Naive B cell (primary cell): ENCODE measurements at regions not wholly inside any gene's neighbourhood (a gene's known extent, or its start where the extent isn't known, plus 50 kb on each side); places are given as distances from the start of the nearest gene placed in this dataset.
A peak's percentile ranks its signal among the peaks of the same experiment; 100 is the strongest.

Experiments
- ATAC-seq, 2 donors: fragments of 150-1000 bp; cut with Tn5 transposase; 2 replicates each; pipeline ENCODE4 v1.10.0; 2021; ENCODE audit warnings: low read depth in 2 of 2, mild to moderate bottlenecking in 2 of 2, moderate library complexity in 2 of 2
- DNase-seq: peaks from one replicate; pipeline ENCODE4 v3.0.0; 2022
- H3K27ac Mint-ChIP-seq, 6 donors: one replicate each; pipeline ENCODE4 v1.8.0; 2020 to 2022; ENCODE audit warnings: mild to moderate bottlenecking in 6 of 6, mixed read lengths in 6 of 6, moderate library complexity in 5 of 6, inconsistent platforms in 2 of 6
- H3K27me3 Mint-ChIP-seq, 3 donors: one replicate each; pipeline ENCODE4 v1.8.0; 2021 to 2022; ENCODE audit warnings: mixed read lengths in 3 of 3, mild to moderate bottlenecking in 1 of 3
- H3K36me3 Mint-ChIP-seq, 2 donors: one replicate each; pipeline ENCODE4 v1.8.0; 2020 to 2022; ENCODE audit warnings: mixed read lengths in 2 of 2, inconsistent platforms in 1 of 2, mild to moderate bottlenecking in 1 of 2
- H3K4me1 Mint-ChIP-seq, 3 donors: one replicate each; pipeline ENCODE4 v1.8.0; 2020 to 2022; ENCODE audit warnings: mixed read lengths in 3 of 3, inconsistent platforms in 1 of 3, mild to moderate bottlenecking in 1 of 3, moderate library complexity in 1 of 3
- H3K4me3 Mint-ChIP-seq, 8 donors: one replicate each; pipeline ENCODE4 v1.8.0; 2020 to 2022; ENCODE audit warnings: mild to moderate bottlenecking in 8 of 8, mixed read lengths in 8 of 8, moderate library complexity in 8 of 8, inconsistent platforms in 2 of 8
- H3K9me3 Mint-ChIP-seq, 7 donors: one replicate each; pipeline ENCODE4 v1.8.0; 2020 to 2022; ENCODE audit warnings: mixed read lengths in 7 of 7, mild to moderate bottlenecking in 5 of 7, inconsistent platforms in 2 of 7, moderate library complexity in 1 of 7

DNA sequence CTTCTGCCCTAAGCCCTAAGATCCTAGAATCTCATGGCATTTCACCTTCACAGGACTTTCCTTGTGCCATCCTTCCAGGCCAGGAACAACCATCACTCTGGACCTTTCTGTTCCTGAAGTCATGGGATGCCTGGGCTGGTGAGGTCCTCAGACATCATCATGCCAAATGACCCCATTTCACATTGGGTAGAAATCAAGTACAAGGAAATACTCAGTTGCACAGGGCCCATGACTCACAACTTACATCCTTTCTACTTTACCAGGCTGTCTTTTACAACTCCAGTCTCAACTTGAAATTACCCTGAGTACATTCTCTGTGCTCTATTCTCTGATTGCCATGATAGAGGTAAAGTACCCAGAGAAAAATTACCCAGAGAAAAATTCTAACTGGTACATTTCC is 167.1 kb downstream of the PIK3R1 start:
- no peak overlapping the region for H3K27ac Mint-ChIP-seq
- DNase-seq (no peak), ATAC-seq (no peak)
- peaks cover 23 to 38% (median 27%) of the 10 kb centered on the region in 3 donors for H3K4me1 Mint-ChIP-seq
- peaks cover 0 to 3% (median 0%) of the 10 kb centered on the region in 3 donors for H3K27me3 Mint-ChIP-seq
- no peaks in the 10 kb centered on the region for H3K36me3 Mint-ChIP-seq
- no peak overlapping the region for H3K4me3 Mint-ChIP-seq
- no peaks in the 10 kb centered on the region for H3K9me3 Mint-ChIP-seq

DNA sequence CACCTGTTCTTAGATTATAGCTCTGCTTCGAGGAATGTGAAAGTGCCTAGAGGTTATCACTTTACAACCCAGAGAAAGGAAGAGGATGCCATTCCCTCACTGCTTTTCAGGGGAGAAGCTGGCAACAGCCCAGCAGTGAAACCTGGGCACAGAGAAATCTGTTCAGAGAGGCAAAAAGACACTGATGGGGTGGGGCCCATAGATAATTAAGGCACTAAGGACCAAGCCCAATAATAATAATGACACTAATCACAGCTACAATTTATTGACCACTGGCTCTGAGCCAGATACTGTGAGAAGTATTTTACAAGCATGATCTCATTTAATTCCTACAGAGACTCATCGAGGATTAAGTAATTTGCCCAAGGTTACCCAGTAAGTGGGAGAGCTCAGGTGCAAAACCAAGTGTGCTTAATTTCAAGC is 168.3 kb downstream of the PIK3R1 start:
- DNase-seq: no peak
- Mint-ChIP-seq H3K4me1 (peaks cover 20 to 29% (median 20%) of the 10 kb centered on the region in 3 donors), H3K27ac (peak overlapping the region in 1 of 6 donors; percentile 16), H3K27me3 (no peaks in the 10 kb centered on the region), H3K36me3 (no peaks in the 10 kb centered on the region), H3K4me3 (no peak overlapping the region), H3K9me3 (no peaks in the 10 kb centered on the region)
- ATAC-seq: no peak

DNA sequence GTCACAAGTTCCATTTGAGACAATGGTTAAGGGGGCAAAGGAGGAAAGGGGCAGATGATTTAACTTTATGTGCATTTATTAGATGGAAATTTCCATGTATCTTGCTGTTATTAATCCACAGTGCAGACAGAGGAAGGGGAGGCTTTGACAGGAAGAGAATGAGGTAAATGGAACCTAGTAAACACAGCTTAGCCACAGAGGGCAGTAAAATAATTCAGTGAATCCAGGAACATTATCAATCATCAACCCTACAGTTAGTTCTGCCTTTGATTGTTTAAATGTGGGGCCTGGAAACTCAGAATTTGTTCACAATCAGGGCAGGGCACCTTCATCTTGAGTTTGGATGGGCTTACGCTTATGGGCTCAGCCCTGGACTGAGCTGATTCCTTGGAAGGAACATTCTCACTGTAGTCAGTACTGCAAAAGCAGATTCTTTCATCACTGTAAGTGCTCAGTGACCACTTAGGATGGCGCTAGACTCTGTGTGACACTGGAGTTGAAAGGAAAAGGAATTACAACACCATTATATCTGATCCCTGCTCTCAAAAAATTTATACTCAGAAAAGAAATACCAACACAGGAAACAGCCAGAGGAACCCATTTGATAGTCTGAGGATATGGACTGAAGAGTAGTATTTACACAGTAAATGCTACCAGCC is 169.5 kb downstream of the PIK3R1 start:
- H3K4me1 Mint-ChIP-seq: peaks cover 14 to 21% (median 15%) of the 10 kb centered on the region in 3 donors
- DNase-seq (no peak), ATAC-seq (no peak)
- no peaks in the 10 kb centered on the region for H3K9me3 Mint-ChIP-seq
- no peaks in the 10 kb centered on the region for H3K27me3 Mint-ChIP-seq
- H3K27ac Mint-ChIP-seq: no peak overlapping the region
- no peaks in the 10 kb centered on the region for H3K36me3 Mint-ChIP-seq
- H3K4me3 Mint-ChIP-seq: no peak overlapping the region

DNA sequence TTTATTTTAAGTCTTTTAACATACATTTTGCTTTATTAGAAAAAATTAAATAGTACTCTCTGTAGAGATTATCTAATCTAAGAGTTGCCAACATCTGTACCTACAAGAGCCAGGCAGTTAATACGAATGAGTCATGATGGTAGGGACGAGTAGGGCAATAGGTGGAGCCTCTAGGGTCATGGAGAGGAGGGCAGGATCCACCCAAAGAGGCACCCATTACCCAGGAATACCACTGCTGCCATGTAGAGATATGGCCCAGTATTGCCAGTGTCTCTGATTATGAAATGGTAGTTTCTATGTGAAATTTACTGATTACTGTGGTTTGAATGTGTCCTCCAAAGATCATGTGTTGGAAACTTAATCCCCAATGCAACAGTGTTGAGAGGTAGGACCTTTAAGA is 170.4 kb downstream of the PIK3R1 start:
- Mint-ChIP-seq H3K27ac (no peak overlapping the region), H3K4me1 (peaks cover 9 to 16% (median 11%) of the 10 kb centered on the region in 3 donors), H3K4me3 (no peak overlapping the region), H3K9me3 (peaks cover 0 to 1% (median 0%) of the 10 kb centered on the region in 7 donors), H3K27me3 (no peaks in the 10 kb centered on the region), H3K36me3 (no peaks in the 10 kb centered on the region)
- no peak for ATAC-seq
- no peak for DNase-seq

DNA sequence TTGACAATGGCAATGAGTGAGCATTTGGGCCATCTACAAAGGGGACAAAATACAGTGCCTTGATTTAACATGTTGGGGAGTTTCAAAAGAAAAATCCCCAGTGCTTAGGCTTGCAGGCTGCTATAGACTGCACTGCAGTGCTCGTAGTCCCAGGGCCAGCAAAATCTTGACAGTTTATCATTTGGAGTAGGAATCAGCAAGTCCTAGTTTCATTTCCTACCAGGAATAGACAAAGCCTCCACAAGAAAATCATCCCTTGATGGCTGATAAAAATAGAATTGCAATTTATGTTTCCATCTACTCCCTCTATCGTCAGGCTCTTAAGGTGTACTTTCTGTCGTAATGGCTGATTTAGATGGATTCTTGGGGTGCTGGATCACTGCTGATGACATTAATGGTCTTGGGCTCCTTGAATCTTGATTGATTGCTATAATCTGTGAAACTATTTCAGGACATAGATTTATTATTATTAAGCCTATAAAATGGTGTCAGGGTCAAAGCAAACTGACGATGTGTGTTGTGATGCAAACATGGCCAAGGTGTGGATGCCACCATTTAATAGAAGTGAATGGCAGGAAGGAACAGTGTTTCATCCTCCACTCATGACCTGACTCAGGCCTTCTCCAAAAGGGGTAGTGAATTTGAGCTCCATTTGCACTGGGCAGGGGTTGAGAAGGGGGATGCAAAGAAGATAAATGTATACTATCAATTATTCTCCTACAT is 171.7 kb downstream of the PIK3R1 start:
- Mint-ChIP-seq H3K27me3 (no peaks in the 10 kb centered on the region), H3K36me3 (no peaks in the 10 kb centered on the region), H3K27ac (no peak overlapping the region), H3K4me1 (peaks cover 4 to 8% (median 7%) of the 10 kb centered on the region in 3 donors), H3K9me3 (peaks cover 0 to 10% (median 4%) of the 10 kb centered on the region in 7 donors), H3K4me3 (no peak overlapping the region)
- ATAC-seq (no peak), DNase-seq (no peak)

DNA sequence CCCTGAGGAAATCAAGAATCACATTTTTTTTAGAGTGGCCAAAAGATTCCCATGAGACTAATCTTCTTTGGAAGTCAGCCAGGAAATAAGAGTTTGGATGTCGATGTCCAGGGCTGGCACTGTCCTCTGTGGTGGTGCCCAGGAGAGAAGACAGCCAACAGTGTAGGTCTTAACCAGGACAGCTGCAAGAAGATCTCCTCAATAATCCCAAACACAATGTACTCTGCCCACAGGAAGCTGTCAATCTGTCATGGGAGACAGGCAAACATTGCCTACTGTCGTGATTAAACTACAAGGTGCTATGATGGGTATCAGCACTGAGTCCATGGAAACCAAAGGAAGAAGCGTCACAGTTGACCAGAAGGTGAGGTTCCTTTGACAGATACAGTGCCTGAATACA is 174.1 kb downstream of the PIK3R1 start:
- H3K36me3 Mint-ChIP-seq: no peaks in the 10 kb centered on the region
- ATAC-seq (no peak), DNase-seq (no peak)
- H3K4me1 Mint-ChIP-seq: peaks cover 0 to 8% (median 0%) of the 10 kb centered on the region in 3 donors
- no peaks in the 10 kb centered on the region for H3K27me3 Mint-ChIP-seq
- peaks cover 0 to 10% (median 4%) of the 10 kb centered on the region in 7 donors for H3K9me3 Mint-ChIP-seq
- H3K4me3 Mint-ChIP-seq: no peak overlapping the region
- H3K27ac Mint-ChIP-seq: peak overlapping the region in 1 of 6 donors; percentile 21

DNA sequence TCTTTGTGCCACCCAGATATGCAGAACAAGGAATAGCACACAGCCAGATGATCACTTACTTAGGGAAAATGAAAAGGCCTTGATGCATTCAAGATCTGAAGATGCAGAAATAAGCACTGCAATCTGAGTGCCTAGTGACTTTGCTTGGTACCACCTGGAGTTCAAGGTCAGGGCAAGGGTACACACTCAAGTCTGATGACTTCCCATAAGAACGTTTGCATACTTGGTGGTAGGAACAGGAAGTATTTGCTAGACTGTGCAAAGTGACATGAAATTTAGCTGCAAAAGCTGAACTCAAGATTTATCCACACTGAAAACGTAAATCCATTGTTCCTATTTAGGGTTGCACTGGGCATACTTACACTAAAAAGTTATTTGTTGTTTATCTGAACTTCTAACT is 177.1 kb downstream of the PIK3R1 start:
- Mint-ChIP-seq H3K27ac (no peak overlapping the region), H3K27me3 (no peaks in the 10 kb centered on the region), H3K4me1 (peaks cover 0 to 5% (median 5%) of the 10 kb centered on the region in 3 donors), H3K36me3 (peaks cover 0 to 7% of the 10 kb centered on the region in 2 donors), H3K4me3 (no peak overlapping the region), H3K9me3 (peaks cover 4 to 15% (median 6%) of the 10 kb centered on the region in 7 donors)
- DNase-seq (no peak), ATAC-seq (peak in 1 of 2 donors; percentile 25)

DNA sequence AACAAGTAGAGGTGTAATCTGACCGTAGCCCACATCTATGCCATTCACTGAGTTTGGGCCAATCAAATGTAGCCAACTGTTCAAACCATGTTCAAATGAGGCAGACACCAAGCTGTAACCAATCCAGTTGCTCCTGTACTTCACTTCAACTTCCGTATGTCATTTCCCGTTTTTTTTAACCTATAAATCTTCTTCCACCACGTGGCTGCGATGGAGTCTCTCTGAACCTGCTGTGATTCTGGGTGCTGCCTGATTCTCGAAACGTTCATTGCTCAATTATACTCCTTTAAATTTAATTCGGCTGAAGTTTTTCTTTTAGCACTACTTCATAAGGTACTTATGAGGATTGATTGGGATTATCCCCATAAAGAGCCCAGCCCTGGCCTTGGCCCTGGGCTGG is 179.7 kb downstream of the PIK3R1 start:
- Mint-ChIP-seq H3K27ac (no peak overlapping the region), H3K27me3 (no peaks in the 10 kb centered on the region)

DNA sequence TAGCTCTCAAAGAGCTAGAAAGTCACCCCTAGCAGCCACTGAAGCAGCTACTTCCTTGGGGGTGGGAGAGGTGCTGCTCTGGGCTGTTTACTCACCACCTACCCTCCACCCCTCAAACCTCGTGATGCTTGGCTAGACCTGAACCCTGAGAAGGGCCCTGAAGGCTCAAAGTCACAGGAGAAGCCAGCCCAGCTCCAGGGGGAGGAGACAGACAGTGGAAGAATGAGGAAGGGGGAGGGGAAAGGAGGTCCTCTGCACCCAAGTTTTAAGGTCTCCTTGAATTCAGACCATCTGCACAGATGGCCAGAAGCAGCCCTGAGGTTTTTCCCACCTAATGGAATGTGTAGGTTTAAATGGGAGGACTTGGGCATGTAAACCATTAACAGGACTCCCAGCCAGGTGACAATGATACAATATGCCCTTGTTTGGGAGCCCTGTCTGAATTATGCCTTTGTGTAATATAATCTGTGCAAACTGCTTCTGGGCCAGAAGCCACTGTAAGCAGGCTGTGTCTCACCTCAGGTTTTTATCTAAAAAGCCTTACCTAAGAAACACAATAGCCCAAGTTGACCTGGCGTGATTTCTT is 180.5 kb downstream of the PIK3R1 start:
- Mint-ChIP-seq H3K4me1 (peaks cover 0 to 5% (median 5%) of the 10 kb centered on the region in 3 donors), H3K4me3 (no peak overlapping the region), H3K36me3 (peaks cover 0 to 7% of the 10 kb centered on the region in 2 donors), H3K9me3 (peaks cover 4 to 15% (median 6%) of the 10 kb centered on the region in 7 donors), H3K27me3 (no peaks in the 10 kb centered on the region), H3K27ac (no peak overlapping the region)
- no peak for DNase-seq
- no peak for ATAC-seq

More for the DNA sequence above, 179.7 kb downstream of the PIK3R1 start:
- H3K36me3 Mint-ChIP-seq: peaks cover 0 to 7% of the 10 kb centered on the region in 2 donors
- ATAC-seq (no peak), DNase-seq (no peak)
- no peak overlapping the region for H3K4me3 Mint-ChIP-seq
- peaks cover 4 to 15% (median 6%) of the 10 kb centered on the region in 7 donors for H3K9me3 Mint-ChIP-seq
- H3K4me1 Mint-ChIP-seq: peaks cover 0 to 5% (median 5%) of the 10 kb centered on the region in 3 donors

DNA sequence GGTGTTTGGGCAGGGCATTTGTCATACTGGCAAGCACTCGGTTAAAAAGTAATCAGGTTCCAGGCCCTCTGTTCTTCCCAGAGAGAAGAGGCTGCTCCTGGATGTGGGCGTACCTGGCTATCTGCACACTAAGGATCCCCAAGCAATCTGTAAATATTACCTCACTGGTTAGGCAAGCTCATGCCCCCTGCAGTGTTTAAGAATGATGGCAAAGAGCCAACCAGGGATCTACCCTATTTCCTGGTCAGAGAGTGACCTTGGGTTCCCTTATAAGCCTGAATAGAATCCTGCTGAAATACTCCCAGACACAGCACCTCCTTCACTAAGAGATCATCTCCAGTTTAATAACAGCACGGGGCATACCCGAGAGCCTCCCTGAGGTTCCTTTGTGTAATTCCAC is 181.2 kb downstream of the PIK3R1 start:
- peaks cover 4 to 8% (median 6%) of the 10 kb centered on the region in 7 donors for H3K9me3 Mint-ChIP-seq
- no peak for ATAC-seq
- peaks cover 0 to 7% of the 10 kb centered on the region in 2 donors for H3K36me3 Mint-ChIP-seq
- no peak overlapping the region for H3K4me3 Mint-ChIP-seq
- H3K27ac Mint-ChIP-seq: peak overlapping the region in 1 of 6 donors; percentile 69
- DNase-seq: no peak
- peaks cover 0 to 5% (median 5%) of the 10 kb centered on the region in 3 donors for H3K4me1 Mint-ChIP-seq
- no peaks in the 10 kb centered on the region for H3K27me3 Mint-ChIP-seq

DNA sequence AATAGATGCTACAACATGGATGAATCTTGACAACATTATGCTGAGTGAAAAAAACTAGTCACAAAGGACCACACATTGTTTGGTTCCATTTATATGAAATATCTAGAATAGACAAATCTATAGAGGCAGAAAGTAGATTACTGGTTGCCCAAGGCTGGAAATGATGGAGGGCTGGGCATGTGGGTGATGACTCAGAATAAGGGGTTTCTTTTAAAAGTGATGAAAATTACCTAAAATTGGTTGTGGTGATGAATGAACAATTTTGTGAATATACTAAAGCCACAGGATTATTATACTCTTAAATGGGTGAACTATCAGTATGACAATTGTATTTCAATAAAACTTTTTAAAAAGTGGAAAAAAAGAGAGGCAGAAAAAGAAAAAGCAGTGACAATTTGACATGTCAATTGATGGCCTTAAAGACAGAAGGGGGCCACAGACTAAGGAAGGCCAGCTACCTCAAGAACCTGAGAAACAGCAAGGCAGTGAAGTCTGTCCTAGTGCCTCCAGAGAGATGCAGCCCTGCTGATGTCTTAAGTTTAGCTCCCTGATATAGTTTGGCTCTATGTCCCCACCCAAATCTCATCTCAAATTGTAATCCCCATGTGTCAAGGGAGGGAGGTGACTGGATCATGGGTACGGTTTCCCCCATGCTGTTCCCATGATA is 182.7 kb downstream of the PIK3R1 start:
- Mint-ChIP-seq H3K27ac (no peak overlapping the region), H3K9me3 (peaks cover 0 to 5% (median 3%) of the 10 kb centered on the region in 7 donors), H3K36me3 (peaks cover 0 to 7% of the 10 kb centered on the region in 2 donors), H3K4me1 (peaks cover 0 to 5% (median 0%) of the 10 kb centered on the region in 3 donors), H3K27me3 (no peaks in the 10 kb centered on the region), H3K4me3 (no peak overlapping the region)
- DNase-seq (no peak), ATAC-seq (no peak)

DNA sequence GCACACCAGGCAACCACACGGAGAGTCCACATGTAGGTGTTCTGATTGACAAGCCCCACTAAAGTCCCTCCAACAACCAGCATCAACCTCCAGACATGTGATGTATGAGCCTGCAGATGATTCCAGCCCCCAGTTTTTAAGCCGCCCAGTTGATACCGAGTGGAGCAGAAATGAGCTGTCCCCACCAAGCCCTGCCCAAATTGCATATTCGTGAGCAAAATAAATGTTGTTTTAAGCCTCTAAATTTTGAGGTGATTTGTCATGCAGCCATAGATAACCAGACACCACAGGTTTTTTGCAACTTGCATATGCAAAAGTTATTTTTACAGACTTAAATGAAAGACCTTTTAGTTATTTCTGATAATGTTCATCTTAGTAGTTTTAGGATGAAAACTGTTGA is 187.7 kb downstream of the PIK3R1 start:
- Mint-ChIP-seq H3K27ac (peak overlapping the region in 1 of 6 donors; percentile 19), H3K9me3 (no peaks in the 10 kb centered on the region), H3K4me3 (no peak overlapping the region), H3K4me1 (peaks cover 7 to 14% (median 9%) of the 10 kb centered on the region in 3 donors), H3K36me3 (no peaks in the 10 kb centered on the region), H3K27me3 (no peaks in the 10 kb centered on the region)
- ATAC-seq (no peak), DNase-seq (no peak)

DNA sequence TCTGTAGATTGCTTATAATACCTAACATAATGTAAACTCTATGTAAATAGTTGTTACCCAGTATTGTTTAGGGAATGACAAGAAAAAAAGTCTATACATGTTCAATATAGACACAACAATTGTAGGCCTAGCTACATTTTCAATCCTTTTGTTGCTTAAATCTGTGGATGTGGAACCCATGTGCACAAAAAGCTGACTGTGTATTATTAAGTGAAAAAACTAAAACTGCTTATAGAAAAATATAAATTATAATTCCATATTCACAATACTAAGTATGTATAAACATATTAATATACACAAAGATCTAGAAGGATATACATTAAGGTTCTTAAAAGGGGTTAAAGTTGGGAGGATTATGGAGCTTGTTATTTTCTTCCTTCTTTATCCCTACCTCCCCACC is 188.7 kb downstream of the PIK3R1 start:
- no peak for ATAC-seq
- H3K4me3 Mint-ChIP-seq: no peak overlapping the region
- H3K9me3 Mint-ChIP-seq: no peaks in the 10 kb centered on the region
- DNase-seq: no peak
- H3K36me3 Mint-ChIP-seq: no peaks in the 10 kb centered on the region
- H3K27ac Mint-ChIP-seq: peak overlapping the region in 2 of 6 donors; percentile 30 to 60
- H3K4me1 Mint-ChIP-seq: peaks cover 7 to 18% (median 15%) of the 10 kb centered on the region in 3 donors
- H3K27me3 Mint-ChIP-seq: no peaks in the 10 kb centered on the region
